Common myeloid progenitor, CD34-positive (primary cell): ENCODE measurements at regions not wholly inside any gene's neighbourhood (a gene's known extent, or its start where the extent isn't known, plus 50 kb on each side); places are given as distances from the start of the nearest gene placed in this dataset.

ENCODE experiments used
- CTCF ChIA-PET: fragments of 350-600 bp; sonication (Branson Sonifier 250); formaldehyde crosslinking; loops from one replicate; lab custom pipeline; 2021; ENCODE audit warnings: antibody characterized with exemption; lab: Charles Lee
- POLR2A ChIA-PET: fragments of 350-600 bp; sonication (Branson Sonifier 250); formaldehyde crosslinking; loops from one replicate; lab custom pipeline; 2021; ENCODE audit warnings: antibody characterized with exemption; lab: Charles Lee
- DNase-seq, 3 donors: peaks; one replicate each; pipeline versions ENCODE4 v3.0.0 to v3.0.0-alpha.2; 2013
- H3K27ac ChIP-seq, 2 experiments: 1 replicate in 1 of 2; 2 replicates in 1 of 2; pipeline ENCODE4 v1.7.0; 2013; ENCODE audit warnings: inconsistent platforms in 2 of 2, low read length in 2 of 2, mild to moderate bottlenecking in 2 of 2, low read depth in 1 of 2, moderate library complexity in 1 of 2; ENCODE audit not compliant: severe bottlenecking in 2 of 2, insufficient read depth in 1 of 2, poor library complexity in 1 of 2
- H3K27me3 ChIP-seq, 5 experiments: replicated peaks in 2 of 5; 1 replicate in 3 of 5; 2 replicates in 2 of 5; pipeline versions ENCODE4 v1.6.1 to v1.7.0; 2013; ENCODE audit warnings: low read length in 4 of 5, mild to moderate bottlenecking in 2 of 5, moderate library complexity in 2 of 5, inconsistent platforms in 1 of 5; ENCODE audit not compliant: insufficient read depth in 5 of 5, control insufficient read depth in 4 of 5
- H3K36me3 ChIP-seq, 4 experiments: 1 replicate in 2 of 4; 2 replicates in 2 of 4; pipeline versions ENCODE4 v1.6.1 to v1.7.0; 2013; ENCODE audit warnings: low read length in 3 of 4, control low read depth in 1 of 4, mild to moderate bottlenecking in 1 of 4; ENCODE audit not compliant: control insufficient read depth in 4 of 4, insufficient read depth in 4 of 4
- H3K4me1 ChIP-seq, 4 experiments: 1 replicate in 3 of 4; 2 replicates in 1 of 4; pipeline versions ENCODE4 v1.6.1 to v1.7.1; 2013; ENCODE audit warnings: low read length in 3 of 4, mild to moderate bottlenecking in 3 of 4, control low read depth in 1 of 4, inconsistent platforms in 1 of 4, moderate library complexity in 1 of 4; ENCODE audit not compliant: control insufficient read depth in 4 of 4, insufficient read depth in 4 of 4; ENCODE audit errors: control extremely low read depth in 1 of 4
- H3K4me3 ChIP-seq, 7 experiments: 1 replicate in 4 of 7; 2 replicates in 3 of 7; pipeline versions ENCODE4 v1.5.1 to v1.7.0; 2013; ENCODE audit warnings: mild to moderate bottlenecking in 7 of 7, low read length in 6 of 7, moderate library complexity in 6 of 7, inconsistent platforms in 2 of 7, low read depth in 2 of 7, control low read depth in 1 of 7; ENCODE audit not compliant: insufficient read depth in 4 of 7, control insufficient read depth in 1 of 7; ENCODE audit errors: extremely low read depth in 1 of 7
- H3K9me3 ChIP-seq, 5 experiments: 1 replicate in 4 of 5; 2 replicates in 1 of 5; pipeline versions ENCODE4 v1.6.1 to v1.7.1; 2013; ENCODE audit warnings: low read length in 4 of 5, mild to moderate bottlenecking in 2 of 5, inconsistent platforms in 1 of 5, low read depth in 1 of 5, moderate library complexity in 1 of 5; ENCODE audit not compliant: control insufficient read depth in 4 of 5, insufficient read depth in 2 of 5; ENCODE audit errors: control extremely low read depth in 1 of 5
- WGBS: methylation state at CpG from one replicate; pipeline ENCODE4 v1.1.5; 2013; ENCODE audit not compliant: insufficient coverage; 5-methylcytosine and 5-hydroxymethylcytosine counted together

DNA sequence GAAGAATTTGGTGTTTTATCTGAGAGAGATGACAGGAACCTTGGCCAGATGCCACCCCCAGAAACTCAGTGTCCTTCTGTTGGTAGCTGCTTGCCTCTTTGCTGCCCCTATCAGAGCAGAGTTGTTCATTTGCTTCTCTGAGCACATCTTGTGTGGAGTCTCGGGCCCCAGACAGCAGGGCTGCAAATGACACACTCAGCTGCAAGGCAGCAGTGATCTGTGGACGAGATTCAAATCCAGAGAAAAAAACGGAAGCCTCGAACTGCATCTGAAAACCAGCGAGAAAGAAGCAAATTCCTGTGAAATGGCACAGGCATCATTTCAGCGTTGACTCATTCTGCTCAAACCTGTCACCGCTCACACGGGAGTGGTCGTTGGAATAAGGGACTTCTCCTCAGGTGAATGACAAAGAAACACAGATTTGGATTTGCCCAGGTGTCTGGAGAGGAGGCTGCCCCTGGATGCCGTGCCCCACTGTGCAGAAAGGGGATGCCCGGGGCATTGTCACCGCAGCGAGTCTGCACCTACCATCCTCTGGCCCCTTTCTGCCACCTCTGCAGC, 144.7 kb downstream of the PFKFB3 start:
- WGBS, result 73% methylated on average over 10 of the region's 13 CpGs
- no peaks in the 10 kb centered on the region for H3K9me3 ChIP-seq
- CTCF ChIA-PET, result interaction anchor here (1.0 to 2.6 kb wide), 10 partner anchors 9 to 277 kb away, joined by 3 to 18 read pairs (median 4); no protein-coding TSS in a partner anchor
- H3K4me3 ChIP-seq, result peak overlapping the region in 3 of 7 experiments; percentile 38 to 55 (median 40)
- H3K27me3 ChIP-seq, result no peaks in the 10 kb centered on the region
- H3K27ac ChIP-seq, result peak overlapping the region; percentile 81 to 82
- H3K36me3 ChIP-seq, result no peaks in the 10 kb centered on the region
- H3K4me1 ChIP-seq, result peaks cover 15 to 33% (median 24%) of the 10 kb centered on the region in 4 experiments
- POLR2A ChIA-PET, result interaction anchor here (0.6 to 1.3 kb wide), 4 partner anchors 52 to 733 kb away, joined by 3 read pairs; no protein-coding TSS in a partner anchor
- peak in 1 of 3 donors; percentile 3 for DNase-seq

DNA sequence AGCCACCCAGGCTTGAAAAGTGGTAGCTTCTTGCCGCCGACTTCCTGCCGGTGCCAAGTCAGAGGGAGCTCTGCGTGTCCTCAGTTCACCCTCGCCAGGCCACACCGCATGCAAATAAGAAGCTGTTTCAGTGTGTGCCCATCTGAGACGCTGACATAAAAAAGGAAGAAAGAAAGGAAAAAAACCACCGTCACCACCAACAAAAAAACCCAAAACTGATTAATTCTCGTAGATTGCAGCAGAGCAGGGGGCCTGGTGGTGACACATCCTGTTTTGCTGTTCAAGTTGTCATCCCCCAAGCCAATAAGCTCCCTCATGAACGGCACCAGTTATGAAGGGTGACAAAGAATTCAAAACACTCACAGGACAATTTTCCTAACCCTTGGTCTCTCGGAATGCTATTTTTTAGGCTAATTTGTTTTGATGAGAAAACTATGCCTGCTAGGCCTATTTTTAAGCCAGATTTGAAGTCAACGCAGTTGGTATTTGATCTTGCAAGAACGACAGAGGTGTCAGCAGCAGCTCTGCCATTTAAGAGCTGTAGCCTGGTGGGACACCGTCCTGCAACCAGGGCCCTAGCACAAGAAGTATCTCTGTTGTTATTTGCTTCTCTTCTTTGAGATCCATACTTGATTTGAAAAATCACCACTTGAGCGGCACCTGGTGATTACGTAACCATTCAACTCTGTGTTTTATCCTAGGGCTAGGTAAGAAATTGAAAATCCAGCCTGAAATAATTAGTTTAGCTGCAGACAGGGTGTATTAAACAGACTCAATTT, 145.6 kb downstream of the PFKFB3 start:
- WGBS, result 29% methylated on average over 12 of the region's 16 CpGs
- Histone ChIP-seq H3K9me3 (no peaks in the 10 kb centered on the region), H3K27me3 (no peaks in the 10 kb centered on the region), H3K36me3 (no peaks in the 10 kb centered on the region), H3K4me1 (peaks cover 15 to 33% (median 24%) of the 10 kb centered on the region in 4 experiments), H3K27ac (peak overlapping the region; percentile 81 to 82), H3K4me3 (peak overlapping the region in 3 of 7 experiments; percentile 38 to 55 (median 40))
- POLR2A ChIA-PET, result interaction anchor here (0.6 to 1.3 kb wide), 4 partner anchors 52 to 732 kb away, joined by 3 read pairs; no protein-coding TSS in a partner anchor
- peak; percentile 90 to 99 (median 97) for DNase-seq
- CTCF ChIA-PET, result interaction anchor here (0.8 to 2.6 kb wide), 12 partner anchors 10 to 277 kb away, joined by 3 to 18 read pairs (median 4); no protein-coding TSS in a partner anchor

DNA sequence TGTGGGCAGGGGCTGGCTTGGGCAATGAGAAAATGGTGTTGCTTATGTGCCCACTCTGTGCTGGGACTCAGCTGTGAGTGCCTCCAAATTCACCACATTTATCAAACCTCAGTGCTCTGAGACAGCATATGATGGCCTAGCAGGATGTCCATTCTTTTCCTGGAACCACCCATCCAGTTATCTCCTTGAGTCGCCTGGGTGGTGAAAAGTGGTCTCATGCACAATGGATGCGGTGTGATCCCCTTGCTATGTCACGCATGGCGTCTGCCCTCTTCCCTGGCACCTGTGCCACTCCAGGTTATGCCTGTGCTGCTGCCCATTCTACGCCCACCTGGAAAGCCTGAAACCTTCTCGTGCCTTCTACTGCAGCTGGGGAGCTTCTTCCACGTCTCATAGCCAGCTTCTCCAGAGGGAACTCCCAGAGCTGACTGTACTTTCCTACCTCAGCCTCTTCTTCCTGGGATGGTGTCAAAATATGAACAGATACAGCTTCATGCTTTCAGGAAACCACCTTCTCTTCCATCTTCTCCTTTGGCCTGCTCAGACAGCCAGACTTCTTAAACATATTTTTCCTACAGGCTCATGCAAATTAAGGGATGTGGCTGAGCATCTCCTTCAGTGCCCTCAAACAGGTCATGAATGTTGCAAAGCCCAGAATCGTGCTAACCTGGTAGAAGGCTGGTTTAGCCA, 147.3 kb downstream of the PFKFB3 start:
- 94% methylated on average over 8 of the region's 8 CpGs for WGBS
- Histone ChIP-seq H3K27me3 (no peaks in the 10 kb centered on the region), H3K4me3 (no peak overlapping the region), H3K4me1 (peaks cover 15 to 33% (median 24%) of the 10 kb centered on the region in 4 experiments), H3K9me3 (peaks cover 0 to under 1% (median 0%) of the 10 kb centered on the region in 5 experiments), H3K27ac (no peak overlapping the region), H3K36me3 (no peaks in the 10 kb centered on the region)
- no peak for DNase-seq
- POLR2A ChIA-PET, result interaction anchor here (0.6 kb wide), 1 partner anchor 257 kb away, joined by 3 read pairs; no protein-coding TSS in a partner anchor
- CTCF ChIA-PET, result interaction anchor here (1.3 to 2.6 kb wide), 2 partner anchors 14 to 147 kb away, joined by 3 to 10 read pairs; partner anchors contain the start of gene PFKFB3

DNA sequence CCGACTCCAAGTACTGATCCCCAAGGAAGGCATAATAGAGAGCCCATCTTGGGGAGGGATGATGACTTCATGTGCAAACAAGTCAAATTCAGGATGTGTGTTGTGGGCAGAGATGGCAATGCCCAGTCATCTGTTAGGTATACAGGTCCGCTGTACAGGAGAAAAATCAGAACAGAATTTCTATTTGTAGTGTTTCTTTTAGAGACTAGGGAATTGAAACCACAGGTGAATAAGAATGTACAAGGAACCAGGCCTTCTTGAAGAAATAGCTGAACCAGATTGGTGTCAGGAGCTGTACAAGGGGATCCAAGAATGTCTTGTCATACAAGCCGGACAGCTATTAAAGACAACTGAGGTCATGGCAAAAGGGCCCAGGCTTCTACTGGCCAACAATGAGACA, 147.9 kb downstream of the PFKFB3 start:
- Histone ChIP-seq H3K4me3 (no peak overlapping the region), H3K9me3 (peaks cover 0 to 6% (median 3%) of the 10 kb centered on the region in 5 experiments), H3K27ac (no peak overlapping the region), H3K27me3 (no peaks in the 10 kb centered on the region), H3K4me1 (peaks cover 15 to 33% (median 24%) of the 10 kb centered on the region in 4 experiments), H3K36me3 (no peaks in the 10 kb centered on the region)
- CTCF ChIA-PET, result interaction anchor here (1.3 kb wide), 2 partner anchors 32 to 110 kb away, joined by 3 to 4 read pairs; no protein-coding TSS in a partner anchor
- POLR2A ChIA-PET, result no interaction called here
- 100% methylated on average over 3 of the region's 3 CpGs for WGBS
- no peak for DNase-seq

DNA sequence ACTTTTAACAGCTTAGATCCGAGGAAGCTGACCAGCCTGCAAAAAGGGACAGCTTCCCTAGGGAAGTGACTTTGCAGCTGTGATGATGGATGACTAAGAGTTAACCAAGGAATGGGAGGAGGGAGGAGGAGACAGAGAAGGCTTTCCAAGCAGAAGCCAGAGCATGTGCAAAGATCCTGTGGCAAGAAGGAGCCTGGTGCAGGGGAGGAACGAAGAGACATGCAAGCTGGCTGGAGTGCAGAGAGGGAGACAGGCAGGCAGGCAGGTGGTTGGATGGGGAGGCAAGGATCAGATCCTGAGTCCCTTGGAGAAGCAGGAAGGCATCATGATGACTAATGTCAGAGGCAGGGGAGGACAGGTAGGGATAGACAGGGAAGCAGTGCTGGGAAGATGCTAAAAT, 148.8 kb downstream of the PFKFB3 start:
- H3K27ac ChIP-seq, result no peak overlapping the region
- POLR2A ChIA-PET, result no interaction called here
- H3K4me1 ChIP-seq, result peaks cover 15 to 32% (median 24%) of the 10 kb centered on the region in 4 experiments
- no peaks in the 10 kb centered on the region for H3K27me3 ChIP-seq
- no peak overlapping the region for H3K4me3 ChIP-seq
- WGBS, result 81% methylated on average over 2 of the region's 2 CpGs
- H3K36me3 ChIP-seq, result no peaks in the 10 kb centered on the region
- H3K9me3 ChIP-seq, result peaks cover 0 to 12% (median 3%) of the 10 kb centered on the region in 5 experiments
- DNase-seq, result no peak
- CTCF ChIA-PET, result interaction anchor here (1.0 to 1.3 kb wide), 3 partner anchors 31 to 149 kb away, joined by 3 to 6 read pairs (median 4); partner anchors contain the start of gene PFKFB3

DNA sequence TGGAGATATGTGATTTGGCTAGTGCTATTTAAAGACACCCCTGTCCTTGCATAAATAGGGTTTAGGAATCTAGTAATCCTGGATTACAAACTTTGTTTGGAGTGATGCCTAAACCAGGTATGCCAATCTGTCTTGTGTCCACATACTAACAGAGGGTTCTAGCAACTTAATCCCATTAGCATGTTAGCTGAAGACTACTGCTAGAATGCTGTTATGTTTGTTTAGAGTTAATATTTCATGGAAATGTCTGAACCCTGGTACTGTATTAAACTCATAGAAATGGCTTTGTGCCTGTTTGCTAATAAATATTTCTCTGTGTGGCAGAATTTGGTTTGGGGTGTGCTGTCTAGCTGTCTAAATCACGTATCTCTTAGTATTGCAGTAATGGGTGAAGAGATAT, 150.8 kb downstream of the PFKFB3 start:
- DNase-seq, result no peak
- H3K4me3 ChIP-seq, result no peak overlapping the region
- no peak overlapping the region for H3K27ac ChIP-seq
- peaks cover 2 to 16% (median 4%) of the 10 kb centered on the region in 5 experiments for H3K9me3 ChIP-seq
- POLR2A ChIA-PET, result no interaction called here
- 100% methylated on average over 1 of the region's 1 CpG for WGBS
- CTCF ChIA-PET, result interaction anchor here (1.0 to 1.9 kb wide), 2 partner anchors 78 to 339 kb away, joined by 3 to 4 read pairs; no protein-coding TSS in a partner anchor
- H3K36me3 ChIP-seq, result no peaks in the 10 kb centered on the region
- no peaks in the 10 kb centered on the region for H3K27me3 ChIP-seq
- peaks cover 5 to 12% (median 6%) of the 10 kb centered on the region in 4 experiments for H3K4me1 ChIP-seq
